Non-pigmented ciliary epithelial cell (primary cell): ENCODE measurements at regions not wholly inside any gene's neighbourhood (a gene's known extent, or its start where the extent isn't known, plus 50 kb on each side); places are given as distances from the start of the nearest gene placed in this dataset.

Experiments used
- DNase-seq: peaks from one replicate; pipeline ENCODE4 v3.0.0-alpha.2; 2010; ENCODE audit warnings: low read depth

DNA sequence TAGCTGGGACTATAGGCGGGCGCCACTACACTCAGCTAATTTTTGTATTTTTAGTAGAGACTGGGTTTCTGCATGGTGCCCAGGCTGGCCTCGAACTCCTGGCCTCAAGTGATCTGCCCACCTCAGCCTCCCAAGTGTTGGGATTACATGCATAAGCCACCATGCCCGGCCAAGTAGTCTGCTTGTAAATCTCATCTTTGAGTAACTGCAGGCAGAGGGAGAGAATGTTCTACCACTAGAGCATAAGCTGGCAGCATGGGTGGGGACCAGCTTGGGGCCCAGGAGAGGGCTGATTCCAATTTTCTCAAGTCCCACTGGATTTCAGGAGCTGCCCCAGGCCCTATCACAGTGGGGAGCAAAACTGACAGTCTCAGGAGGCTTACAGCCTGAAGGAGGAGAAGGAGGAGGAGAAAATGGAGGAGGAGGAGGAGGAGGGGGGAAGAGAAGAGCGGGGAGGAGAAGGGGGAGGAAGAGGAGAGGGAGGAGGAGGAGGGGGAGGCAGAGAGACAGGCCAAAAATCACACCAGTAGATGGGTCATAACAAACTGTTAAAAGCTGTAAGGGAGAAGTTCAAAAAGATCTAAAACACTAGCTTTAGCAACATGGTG is 229.1 kb upstream of the IGF1R start:
- no peak for DNase-seq

DNA sequence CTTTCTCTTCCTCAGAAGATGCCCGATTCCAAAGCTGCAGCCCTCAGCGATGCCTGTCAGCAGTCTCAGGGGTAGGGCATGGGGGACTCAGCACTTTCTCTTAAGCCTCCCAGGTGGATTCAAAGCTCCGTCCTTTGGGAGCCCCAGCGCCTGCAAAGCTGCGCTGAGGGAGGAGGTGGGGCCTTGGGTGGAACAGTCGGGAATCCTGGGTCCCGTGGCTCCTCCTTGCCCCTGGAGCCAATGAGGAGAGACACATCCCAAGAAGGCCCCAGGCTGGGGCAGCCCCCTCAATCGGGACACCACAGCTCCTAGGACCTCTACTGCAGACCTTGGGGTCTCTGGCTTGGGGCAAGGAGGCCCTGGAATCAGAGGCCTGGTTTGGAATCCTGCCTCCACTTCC is 227.5 kb upstream of the IGF1R start:
- DNase-seq, result no peak

DNA sequence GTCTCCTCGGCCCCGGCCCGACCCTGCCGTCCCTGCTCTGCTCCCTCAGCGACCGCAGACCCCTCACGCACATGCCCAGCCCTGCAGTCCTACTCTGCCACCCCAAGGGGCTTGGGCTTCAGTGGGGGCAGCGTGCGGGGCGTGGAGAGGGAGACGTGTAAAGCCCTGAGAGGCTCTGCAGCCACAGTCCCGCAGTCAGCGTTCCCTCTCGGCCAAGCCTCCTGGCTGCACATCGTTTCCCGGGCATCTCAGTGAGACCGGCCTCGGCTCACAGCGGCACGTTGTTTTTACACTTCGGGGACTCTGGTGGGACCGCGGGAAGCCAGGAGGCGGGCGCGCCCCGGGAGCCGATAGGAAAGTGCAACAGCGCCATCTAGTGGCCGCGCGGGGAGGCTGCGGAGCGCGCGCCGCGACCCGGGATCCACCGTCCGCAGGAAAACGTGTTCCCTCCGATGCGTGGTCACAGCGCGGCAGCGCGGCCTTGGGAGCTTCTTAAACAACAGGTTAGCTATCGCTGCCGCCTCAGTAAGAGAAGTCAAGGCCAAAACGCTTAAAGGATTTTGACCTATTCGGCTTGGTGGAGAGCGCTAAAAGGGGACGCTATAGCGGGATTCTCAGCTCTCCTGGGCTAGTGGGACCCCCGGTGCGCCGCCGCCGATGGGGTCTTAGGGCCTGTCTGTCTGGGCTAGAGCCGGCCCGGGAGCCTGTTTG is 226.8 kb upstream of the IGF1R start:
- no peak for DNase-seq

DNA sequence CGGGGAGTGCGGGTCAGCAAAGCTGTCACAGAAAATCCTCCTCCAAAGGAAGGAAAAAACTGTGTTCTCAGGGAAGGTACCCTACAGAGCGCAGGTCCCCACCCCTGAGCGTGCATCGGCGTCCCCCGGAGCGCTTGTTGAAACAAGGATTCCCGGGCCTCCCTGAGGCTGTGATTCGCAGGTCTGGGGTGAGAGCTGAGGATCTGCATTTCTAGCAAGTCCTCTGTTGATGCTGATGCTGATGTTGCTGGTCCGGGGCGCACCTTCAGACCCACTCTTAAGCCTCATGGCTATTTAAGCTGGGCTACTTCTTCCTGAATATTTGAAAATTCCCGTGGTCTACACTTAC is 226.2 kb upstream of the IGF1R start:
- DNase-seq, result no peak

DNA sequence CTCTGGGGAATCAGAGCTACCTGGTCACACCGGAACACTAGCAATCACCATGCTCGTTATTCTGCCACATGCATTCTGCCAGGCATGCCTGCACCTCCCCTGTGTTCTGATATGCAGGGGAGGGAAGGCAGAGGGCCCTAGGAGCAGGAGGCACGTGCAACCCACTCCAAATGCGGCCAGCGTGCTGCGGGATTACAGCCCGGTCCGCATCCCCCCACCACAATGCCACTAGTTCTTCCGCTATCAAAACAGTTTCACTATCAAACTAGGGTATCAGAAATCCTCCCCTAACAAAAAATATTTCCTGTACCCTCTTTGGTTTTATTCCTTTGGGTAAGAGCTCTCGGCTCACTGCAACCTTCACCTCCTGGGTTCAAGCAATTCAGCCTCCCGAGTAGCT is 223.2 kb upstream of the IGF1R start:
- DNase-seq, result no peak

DNA sequence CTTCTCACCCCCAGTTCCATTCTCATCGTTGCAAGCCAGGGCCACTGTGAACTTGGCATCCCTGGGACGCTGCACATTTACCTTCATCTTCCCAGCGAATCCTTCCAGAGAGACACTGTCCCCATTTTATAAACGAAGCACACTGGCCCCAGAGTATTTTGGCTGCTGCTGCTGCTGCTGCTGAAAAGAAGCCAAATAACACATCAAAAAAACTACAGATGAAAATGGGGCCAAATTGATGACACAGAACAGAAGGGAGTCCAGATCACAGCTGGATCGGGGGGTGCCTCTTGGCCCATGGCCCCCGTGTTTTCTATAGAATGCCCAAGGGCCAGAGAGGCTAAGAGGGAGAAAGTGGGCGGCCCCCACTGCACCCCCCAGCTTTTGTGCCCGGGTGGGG is 221.0 kb upstream of the IGF1R start:
- no peak for DNase-seq

DNA sequence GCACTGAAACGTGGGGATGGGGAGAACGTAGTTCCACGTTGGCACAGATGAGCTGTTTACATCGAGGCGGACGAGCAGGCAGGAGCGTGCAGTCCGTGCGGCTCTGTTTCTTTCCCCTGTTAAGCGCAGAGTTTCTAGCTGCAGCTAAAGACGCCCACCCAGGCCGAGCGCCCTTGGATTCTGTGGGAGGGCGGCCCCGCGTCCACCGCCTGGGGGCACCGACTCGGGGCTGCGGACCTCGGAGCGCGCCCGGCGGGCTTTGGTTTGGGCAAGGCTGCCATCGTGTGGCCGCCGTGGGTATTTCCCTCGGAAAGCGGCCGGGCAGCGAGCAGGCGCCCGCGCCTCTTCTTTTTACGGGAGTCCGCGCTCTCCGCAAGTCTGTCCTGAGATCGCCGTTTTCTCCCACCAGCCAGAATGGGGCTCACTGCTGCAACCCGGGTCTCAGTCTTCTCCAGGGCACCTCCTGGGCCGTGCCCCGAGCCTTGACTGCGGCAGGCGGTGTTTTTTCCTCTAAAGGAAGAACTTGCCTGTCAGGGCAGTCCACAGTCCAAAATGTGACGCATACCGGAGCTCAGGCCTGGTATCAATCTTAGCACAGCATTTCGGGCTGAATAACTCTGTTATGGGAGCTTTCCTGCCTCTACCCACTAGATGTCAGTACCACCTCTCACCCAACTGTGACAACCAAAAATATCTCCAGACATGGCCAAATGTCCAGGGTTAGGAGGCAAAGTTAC is 219.9 kb upstream of the IGF1R start:
- DNase-seq, result no peak

DNA sequence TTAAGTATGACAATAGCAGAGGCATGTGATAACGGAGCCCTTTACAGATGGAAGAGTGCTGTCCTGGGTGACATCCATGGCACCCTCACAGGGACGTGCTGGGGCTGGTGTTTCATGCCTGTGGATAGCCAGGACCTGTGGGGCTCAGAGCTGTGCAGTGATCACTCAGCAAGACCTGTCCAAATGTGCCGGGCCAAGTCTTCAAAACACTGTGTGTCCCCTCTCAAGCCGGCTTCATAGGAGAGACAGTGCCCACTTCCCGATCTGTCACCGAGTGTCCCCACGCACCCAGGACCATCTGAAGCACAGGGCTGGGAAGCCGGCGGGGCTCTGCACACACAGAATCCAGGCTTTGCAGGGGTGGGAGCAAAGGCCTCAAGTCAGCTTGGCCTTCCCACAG is 217.2 kb upstream of the IGF1R start:
- DNase-seq, result no peak

DNA sequence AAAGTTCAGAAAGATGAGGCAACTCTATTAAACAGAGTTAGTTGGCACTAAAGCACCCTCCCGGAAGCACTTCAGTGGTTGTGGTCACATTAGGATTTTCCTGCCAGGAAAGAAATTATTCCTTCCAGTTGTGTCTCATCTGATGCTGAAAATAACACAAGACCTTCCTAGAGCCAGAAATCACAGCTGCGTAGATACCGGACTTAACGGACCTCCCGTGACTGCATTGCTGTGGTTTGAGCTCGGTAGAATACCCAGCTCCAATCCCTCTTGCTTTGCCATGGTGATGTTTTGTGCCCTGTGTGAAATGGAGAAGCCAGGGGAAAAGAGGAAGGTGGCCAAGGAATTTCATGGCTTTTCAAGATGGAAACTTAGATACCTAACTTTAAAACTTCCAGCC is 215.0 kb upstream of the IGF1R start:
- no peak for DNase-seq

DNA sequence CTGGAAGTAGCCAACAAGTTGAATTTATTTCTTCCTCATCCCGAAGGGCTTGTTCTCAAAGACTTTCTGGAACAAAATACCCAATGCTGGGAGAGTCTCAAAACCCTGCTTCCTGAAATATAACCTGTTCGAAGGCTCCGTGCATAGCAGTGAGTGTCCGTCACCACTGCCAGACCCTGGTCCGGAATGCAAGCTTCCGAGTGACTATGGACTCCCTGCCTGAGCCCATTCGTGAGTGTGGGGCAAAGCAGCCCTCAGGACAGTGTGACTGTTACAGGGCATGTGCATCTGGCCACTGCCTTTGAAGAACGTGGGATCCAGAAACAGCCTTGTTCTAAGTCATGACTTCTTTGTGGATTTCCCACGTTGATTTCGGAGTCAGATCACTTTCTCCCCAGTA is 214.5 kb upstream of the IGF1R start:
- no peak for DNase-seq

DNA sequence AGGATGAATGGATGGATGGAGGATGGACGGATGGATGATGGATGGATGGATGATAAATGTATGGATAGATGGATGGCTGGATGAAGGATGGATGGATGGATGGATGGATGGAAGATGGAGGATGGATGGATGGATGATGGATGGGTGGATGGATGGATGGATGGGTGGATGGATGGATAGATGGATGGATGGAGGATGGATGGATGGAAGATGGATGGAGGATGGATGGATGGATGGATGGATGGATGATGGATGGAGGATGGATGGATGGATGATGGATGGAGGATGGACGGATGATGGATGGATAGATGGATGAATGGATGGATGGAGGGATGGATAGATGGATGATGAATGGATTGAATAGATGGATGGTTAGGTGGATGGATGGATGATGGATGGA is 210.6 kb upstream of the IGF1R start:
- DNase-seq, result no peak

DNA sequence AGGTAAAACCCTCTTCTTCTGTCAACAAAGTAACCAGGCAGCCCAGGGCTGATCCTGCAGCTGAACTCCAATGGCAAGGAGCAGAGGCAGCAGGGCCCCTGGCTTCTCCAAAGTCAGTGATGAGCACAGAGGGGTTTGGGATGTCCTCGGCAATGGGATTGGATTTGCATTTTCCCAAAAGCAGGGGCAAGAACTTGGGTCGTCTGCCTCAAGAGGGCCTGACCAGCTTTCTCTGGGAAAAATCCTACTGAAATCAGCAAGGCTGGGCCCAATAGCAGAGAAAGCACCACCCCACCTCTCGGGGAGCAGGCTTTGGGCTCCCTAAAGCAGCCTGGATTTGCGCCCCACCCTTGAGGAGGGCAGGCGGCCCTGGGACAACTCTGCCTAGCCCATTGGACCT is 210.0 kb upstream of the IGF1R start:
- no peak for DNase-seq

DNA sequence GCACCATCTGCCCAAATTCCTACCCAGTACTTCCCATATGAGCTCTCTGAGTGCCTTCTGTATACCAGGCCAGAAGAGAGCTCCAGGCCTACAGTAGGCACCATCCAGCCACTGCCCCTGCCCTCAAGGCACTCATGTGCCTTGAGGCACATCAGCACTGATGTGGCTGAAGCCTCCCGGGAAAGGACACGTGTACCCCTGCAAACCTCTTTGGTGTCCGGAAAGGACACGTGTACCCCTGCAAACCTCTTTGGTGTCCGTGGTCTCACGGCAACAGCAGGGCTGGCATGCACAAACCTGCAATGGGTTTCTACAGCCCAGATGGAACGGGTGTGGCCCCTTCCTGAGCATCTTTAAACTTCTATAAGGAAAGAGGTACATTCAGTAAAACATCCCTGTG is 209.4 kb upstream of the IGF1R start:
- no peak for DNase-seq

DNA sequence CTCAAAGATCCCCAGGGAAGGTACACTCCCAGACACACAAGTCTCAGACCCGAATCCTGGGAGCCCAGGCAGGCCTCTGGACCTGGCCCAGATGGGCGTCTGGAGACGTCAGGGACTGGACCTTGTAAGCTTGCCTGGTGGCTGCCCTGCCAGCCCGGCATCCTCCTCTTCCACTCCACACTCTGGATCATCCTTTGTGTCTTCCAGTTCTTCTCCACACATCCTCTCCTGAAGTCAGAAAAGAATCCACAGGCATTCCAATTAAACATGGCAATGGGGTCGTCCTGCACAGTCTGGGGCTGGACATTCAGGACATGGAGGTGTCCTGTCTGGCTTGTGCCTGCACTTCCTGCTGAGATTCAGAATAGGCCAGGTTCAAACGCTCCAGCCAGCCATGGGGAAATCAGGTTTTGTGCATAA is 208.8 kb upstream of the IGF1R start:
- DNase-seq, result no peak

DNA sequence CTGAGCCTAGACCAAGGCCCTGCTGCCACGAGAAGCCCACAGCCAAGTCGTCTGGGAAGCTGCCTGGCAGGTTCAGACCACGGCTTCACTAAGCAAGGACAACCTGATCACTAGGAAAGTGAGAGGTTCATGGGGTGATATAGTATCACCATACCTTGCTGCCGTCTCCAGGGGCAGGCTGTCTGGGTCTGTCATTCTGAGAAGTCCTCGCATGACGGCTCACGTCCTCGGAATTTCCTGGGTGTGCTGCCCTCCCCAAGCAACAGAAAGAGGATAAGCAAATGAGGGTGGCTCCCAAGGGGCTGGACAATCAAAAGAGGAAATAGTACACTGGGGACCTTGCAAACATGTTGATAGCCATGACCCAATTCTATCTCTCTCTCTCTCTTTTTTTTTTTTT is 207.4 kb upstream of the IGF1R start:
- DNase-seq, result no peak

DNA sequence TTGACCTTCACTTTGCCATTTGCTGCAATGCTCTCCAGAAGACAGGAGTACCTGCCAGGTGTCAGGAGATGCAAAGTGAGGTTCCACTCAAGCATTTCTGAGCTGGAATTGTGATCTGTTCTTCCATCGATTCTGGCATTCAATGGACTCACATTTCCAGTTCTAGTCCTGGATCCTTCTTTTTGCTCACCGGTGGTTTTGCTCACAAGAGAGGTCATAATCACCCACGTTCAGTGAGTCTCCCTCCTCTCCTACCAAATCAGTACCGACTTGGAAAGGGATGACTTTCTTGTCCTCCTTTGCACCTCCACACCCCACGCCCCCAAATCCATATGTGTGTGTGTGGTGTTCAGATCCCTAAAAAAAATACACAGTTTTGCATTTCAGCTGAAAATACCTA is 206.7 kb upstream of the IGF1R start:
- DNase-seq, result no peak

DNA sequence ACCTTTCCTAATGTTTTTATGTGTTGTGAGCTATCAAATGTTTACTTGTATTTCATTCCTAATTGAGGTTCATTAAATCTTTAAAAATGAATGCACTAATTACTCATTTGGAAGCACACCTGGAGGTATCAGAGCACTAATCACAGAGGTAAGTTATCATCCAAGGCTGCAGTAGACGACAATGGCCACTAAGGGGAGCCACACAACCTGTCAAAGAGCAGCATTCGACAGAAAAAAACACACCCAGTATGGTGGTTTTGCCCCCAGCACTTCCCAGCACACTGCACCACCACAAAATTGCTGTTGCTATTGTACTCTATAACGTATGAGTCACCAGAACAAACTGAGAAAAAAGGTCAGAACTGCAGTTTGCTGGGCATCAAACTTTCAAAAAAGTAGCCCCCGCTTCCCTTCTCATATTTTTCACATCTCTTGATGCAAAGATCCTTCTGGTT is 205.9 kb upstream of the IGF1R start:
- peak; percentile 60 for DNase-seq

DNA sequence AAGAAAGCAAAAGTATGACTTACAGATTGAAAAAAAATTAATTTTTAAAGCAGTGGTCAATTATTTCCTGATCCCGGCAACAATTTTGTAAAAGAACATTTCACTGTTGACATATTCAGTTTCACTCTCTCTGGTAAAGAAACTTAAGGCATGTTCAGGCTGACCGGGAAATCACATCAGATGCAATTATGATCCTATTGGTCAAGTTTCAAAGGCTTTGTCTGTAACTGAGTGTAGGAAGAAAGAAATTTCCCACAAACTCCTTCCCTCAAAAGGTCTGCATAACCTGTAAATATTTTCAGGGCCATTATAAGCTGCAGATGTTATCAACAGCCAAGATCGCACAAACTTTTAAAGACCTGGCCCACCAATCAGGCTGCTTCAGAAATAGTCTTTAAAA is 205.4 kb upstream of the IGF1R start:
- DNase-seq, result no peak

DNA sequence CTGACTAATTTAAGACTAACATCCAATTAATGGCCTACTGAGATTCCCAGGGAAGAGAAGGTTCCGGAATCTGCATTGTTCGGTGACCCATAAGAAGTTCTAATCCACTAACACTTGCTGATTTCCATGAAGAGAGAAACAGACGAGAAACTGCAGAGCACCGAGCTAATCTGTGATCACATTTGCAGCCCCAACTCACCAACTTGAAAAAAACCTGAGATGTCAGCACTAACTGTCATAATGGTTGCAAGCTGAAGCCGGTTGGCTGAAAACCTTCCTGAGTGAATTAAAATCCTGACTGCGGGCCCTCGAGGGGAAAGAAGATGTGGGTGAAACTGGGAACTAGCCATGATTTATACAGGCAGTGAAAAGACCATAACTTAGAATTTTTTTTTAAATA is 204.8 kb upstream of the IGF1R start:
- DNase-seq, result no peak

DNA sequence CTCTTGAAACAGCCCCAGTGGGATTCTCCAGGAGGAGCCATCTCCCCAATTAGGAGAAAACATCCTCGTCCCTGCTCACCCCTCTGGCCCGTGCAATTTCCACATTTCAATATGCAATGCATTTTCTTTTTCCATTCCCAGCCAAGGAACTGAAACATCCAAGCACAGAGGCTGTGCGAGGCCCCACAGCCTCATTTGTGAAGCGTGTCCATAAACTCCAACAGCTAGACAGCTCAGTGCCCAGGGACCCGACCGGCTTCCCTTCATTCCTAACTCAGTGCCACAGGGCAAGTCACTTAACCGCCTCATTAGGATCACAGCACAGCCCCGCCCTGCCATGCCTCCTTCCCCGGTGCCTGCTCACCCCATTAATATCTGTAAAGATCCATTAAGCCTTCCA is 204.2 kb upstream of the IGF1R start:
- no peak for DNase-seq

DNA sequence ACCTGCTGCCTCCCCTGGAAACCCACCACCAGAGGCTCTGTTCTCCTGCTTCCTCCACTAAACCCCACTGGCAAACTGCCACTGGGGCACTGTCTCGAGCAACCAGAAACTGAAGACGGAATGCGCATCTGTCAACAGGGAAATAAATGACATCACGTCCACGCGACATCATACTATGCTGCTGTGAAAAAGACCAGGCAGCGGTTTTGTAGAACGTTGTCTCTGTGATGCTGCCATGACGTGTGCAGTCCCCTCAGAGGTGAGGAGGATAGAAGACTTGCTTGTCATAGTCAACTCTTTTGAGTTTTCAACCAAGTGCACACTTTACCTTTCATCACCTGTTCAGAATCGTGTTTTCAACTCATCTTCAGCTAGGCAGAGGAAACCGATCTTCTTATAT is 203.0 kb upstream of the IGF1R start:
- DNase-seq, result no peak

DNA sequence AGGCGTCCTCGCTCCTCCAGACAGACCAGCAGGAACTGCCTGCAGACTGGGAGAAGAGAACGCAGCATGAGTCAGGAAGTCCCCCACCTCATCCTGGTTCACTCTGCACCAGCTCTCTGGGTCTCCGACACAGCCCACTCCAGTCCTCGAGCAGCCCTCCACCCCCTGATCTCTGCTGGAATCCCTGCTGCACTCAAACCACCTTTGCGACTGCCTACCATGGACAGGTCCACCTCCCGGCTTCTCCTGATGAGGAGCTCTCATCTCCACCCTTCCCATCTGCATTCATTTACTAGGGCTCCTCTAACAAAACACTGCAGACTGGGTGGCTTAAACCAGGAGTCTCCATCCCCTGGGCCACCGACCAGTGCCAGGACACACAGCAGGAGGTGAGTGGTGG is 202.3 kb upstream of the IGF1R start:
- no peak for DNase-seq

DNA sequence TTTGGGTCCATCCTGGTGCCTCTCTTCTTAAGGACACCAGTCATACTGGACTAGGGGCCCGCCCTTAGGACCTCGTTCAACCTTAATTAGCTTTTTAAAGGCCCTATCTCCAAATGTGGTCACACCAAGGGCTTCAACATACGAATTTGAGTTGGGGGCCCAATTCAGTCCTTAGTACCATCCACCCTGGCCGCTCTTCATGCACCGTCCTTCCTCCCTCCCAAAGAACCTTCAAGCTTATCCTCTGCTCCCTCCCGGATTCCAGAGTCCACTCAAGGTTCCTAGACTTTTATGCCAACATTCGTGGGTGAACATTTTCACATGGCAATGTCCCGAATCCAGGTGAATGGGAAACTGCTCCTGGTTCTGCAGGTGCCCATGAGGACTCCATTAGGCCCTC is 201.3 kb upstream of the IGF1R start:
- DNase-seq, result no peak

DNA sequence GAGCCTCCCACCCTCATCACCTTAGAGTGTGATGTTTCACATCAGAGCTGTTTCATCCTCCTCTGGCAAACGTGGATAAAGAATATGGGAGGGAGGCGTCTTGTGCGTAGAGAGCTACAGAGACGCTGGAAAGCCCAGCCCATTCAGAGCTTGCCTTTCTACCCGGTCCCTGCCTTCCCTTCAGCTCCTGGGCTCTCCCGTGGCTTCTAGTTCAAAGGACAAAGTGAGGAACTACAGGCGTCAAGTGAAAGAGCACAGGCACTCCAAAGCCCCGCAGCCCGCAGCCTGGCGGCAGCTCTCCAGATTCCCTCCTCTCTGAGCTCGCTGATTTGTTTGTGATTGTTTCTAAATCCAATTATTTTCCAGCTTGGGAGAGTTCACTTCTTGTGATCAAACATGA is 197.1 kb upstream of the IGF1R start:
- no peak for DNase-seq
